ENCODE measurements at regions not wholly inside any gene's neighbourhood (a gene's known extent, or its start where the extent isn't known, plus 50 kb on each side); places are given as distances from the start of the nearest gene placed in this dataset.

- Histone ChIP-seq H3K27me3 (ENCODE audit: control insufficient read depth, insufficient read depth, low read length) (no peaks in the 10 kb centered on the region), H3K9me3 (ENCODE audit: control insufficient read depth in 2 of 3, insufficient read depth in 1 of 3, low read length in 3 of 3) (no peaks in the 10 kb centered on the region), H3K27ac (ENCODE audit: low read depth in 2 of 2, low read length in 2 of 2) (no peak overlapping the region), H3K36me3 (ENCODE audit: control insufficient read depth in 2 of 3, insufficient read depth in 3 of 3, low read length in 3 of 3) (no peaks in the 10 kb centered on the region), H3K4me1 (ENCODE audit: control insufficient read depth in 2 of 3, insufficient read depth in 2 of 3, low read depth in 1 of 3, low read length in 3 of 3) (no peaks in the 10 kb centered on the region), H3K9ac (ENCODE audit: low read length in 3 of 3) (no peak overlapping the region), H3K4me3 (ENCODE audit: low read length in 3 of 3) (no peak overlapping the region)
- DNase-seq (no peak), FAIRE-seq (no peak)
- intact Hi-C loops (cut with DNase I) = no loop called here
- no peak for TF ChIP-seq CTCF (IDR thresholded peaks at IDR 0.05; ENCODE audit: borderline replicate concordance, extremely low read depth, insufficient read depth)
Observed at GRCh38 chr6:50998905-50999304, 180.2 kb downstream of the TFAP2B start.

- Histone ChIP-seq H3K27me3 (ENCODE audit: control insufficient read depth, insufficient read depth, low read length) (no peaks in the 10 kb centered on the region), H3K27ac (ENCODE audit: low read depth in 2 of 2, low read length in 2 of 2) (no peak overlapping the region), H3K9ac (ENCODE audit: low read length in 3 of 3) (no peak overlapping the region), H3K9me3 (ENCODE audit: control insufficient read depth in 2 of 3, insufficient read depth in 1 of 3, low read length in 3 of 3) (no peaks in the 10 kb centered on the region), H3K36me3 (ENCODE audit: control insufficient read depth in 2 of 3, insufficient read depth in 3 of 3, low read length in 3 of 3) (no peaks in the 10 kb centered on the region), H3K4me1 (ENCODE audit: control insufficient read depth in 2 of 3, insufficient read depth in 2 of 3, low read depth in 1 of 3, low read length in 3 of 3) (no peaks in the 10 kb centered on the region), H3K4me3 (ENCODE audit: low read length in 3 of 3) (no peak overlapping the region)
- FAIRE-seq (no peak), DNase-seq (no peak)
- intact Hi-C loops (cut with DNase I) = no loop called here
- TF ChIP-seq CTCF (IDR thresholded peaks at IDR 0.05; ENCODE audit: borderline replicate concordance, extremely low read depth, insufficient read depth) = no peak
Observed at GRCh38 chr6:51001399-51001798, 182.7 kb downstream of the TFAP2B start.

- Histone ChIP-seq H3K4me3 (ENCODE audit: low read length in 3 of 3) (no peak overlapping the region), H3K27me3 (ENCODE audit: control insufficient read depth, insufficient read depth, low read length) (no peaks in the 10 kb centered on the region), H3K36me3 (ENCODE audit: control insufficient read depth in 2 of 3, insufficient read depth in 3 of 3, low read length in 3 of 3) (no peaks in the 10 kb centered on the region), H3K27ac (ENCODE audit: low read depth in 2 of 2, low read length in 2 of 2) (no peak overlapping the region), H3K9ac (ENCODE audit: low read length in 3 of 3) (no peak overlapping the region), H3K9me3 (ENCODE audit: control insufficient read depth in 2 of 3, insufficient read depth in 1 of 3, low read length in 3 of 3) (no peaks in the 10 kb centered on the region), H3K4me1 (ENCODE audit: control insufficient read depth in 2 of 3, insufficient read depth in 2 of 3, low read depth in 1 of 3, low read length in 3 of 3) (no peaks in the 10 kb centered on the region)
- intact Hi-C loops (cut with DNase I) = no loop called here
- no peak for TF ChIP-seq CTCF (IDR thresholded peaks at IDR 0.05; ENCODE audit: borderline replicate concordance, extremely low read depth, insufficient read depth)
- FAIRE-seq (no peak), DNase-seq (no peak)
Observed at GRCh38 chr6:51004380-51004779, 185.7 kb downstream of the TFAP2B start.

- no peak for DNase-seq
- intact Hi-C loops (cut with DNase I) = no loop called here
- Histone ChIP-seq H3K36me3 (ENCODE audit: control insufficient read depth in 2 of 3, insufficient read depth in 3 of 3, low read length in 3 of 3) (no peaks in the 10 kb centered on the region), H3K27me3 (ENCODE audit: control insufficient read depth, insufficient read depth, low read length) (no peaks in the 10 kb centered on the region), H3K27ac (ENCODE audit: low read depth in 2 of 2, low read length in 2 of 2) (no peak overlapping the region), H3K4me3 (ENCODE audit: low read length in 3 of 3) (no peak overlapping the region), H3K9me3 (ENCODE audit: control insufficient read depth in 2 of 3, insufficient read depth in 1 of 3, low read length in 3 of 3) (no peaks in the 10 kb centered on the region), H3K9ac (ENCODE audit: low read length in 3 of 3) (no peak overlapping the region), H3K4me1 (ENCODE audit: control insufficient read depth in 2 of 3, insufficient read depth in 2 of 3, low read depth in 1 of 3, low read length in 3 of 3) (no peaks in the 10 kb centered on the region)
- no peak for TF ChIP-seq CTCF (IDR thresholded peaks at IDR 0.05; ENCODE audit: borderline replicate concordance, extremely low read depth, insufficient read depth)
- no peak for FAIRE-seq
Observed at GRCh38 chr6:51005779-51006178, 187.1 kb downstream of the TFAP2B start.

Measured in kidney (tissue), 13 donors.